ENCODE measurements at regions not wholly inside any gene's neighbourhood (a gene's known extent, or its start where the extent isn't known, plus 50 kb on each side); places are given as distances from the start of the nearest gene placed in this dataset.
A peak's percentile ranks its signal among the peaks of the same experiment; 100 is the strongest.

DNA sequence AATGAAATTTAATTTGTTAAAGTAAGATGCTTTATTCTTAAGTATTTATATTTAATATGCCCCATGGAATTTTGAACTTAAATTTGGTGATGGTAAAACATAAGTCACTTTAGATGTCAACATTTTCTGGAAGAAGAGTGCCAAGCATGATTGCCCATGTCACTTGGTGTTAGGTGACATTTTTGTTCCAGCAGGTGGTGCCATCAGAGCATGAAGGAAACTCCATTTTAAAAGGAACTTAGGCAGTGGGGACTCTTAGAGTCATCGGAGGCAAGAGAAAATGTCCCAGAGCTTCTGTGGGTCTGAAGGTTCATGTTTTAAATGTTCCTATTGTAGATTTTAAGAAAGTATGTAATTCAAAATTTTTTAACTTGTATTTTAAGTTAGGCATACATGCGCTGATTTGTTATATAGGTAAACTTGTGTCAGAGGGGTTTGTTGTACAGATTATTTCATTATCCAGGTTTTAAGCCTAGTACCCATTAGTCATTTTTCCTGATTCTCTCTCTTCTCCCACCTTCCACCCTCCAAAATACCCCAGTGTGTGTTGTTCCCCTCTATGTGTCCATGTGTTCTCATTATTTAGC lies 789.3 kb downstream of the SEMA5A start:
- Histone ChIP-seq H3K4me2 (no peak overlapping the region), H3K4me1 (ENCODE audit: insufficient read depth) (no peaks in the 10 kb centered on the region), H3K9me3 (ENCODE audit: low read depth) (no peaks in the 10 kb centered on the region), H2AFZ (no peak overlapping the region), H3K36me3 (replicated peaks; ENCODE audit: insufficient read depth, low read depth) (no peaks in the 10 kb centered on the region), H3K4me3 (no peak overlapping the region), H4K20me1 (ENCODE audit: insufficient read depth, poor library complexity, severe bottlenecking) (no peaks in the 10 kb centered on the region), H3K79me2 (no peaks in the 10 kb centered on the region), H3K27me3 (no peaks in the 10 kb centered on the region), H3K27ac (no peak overlapping the region), H3K9me2 (replicated peaks; ENCODE audit: insufficient read depth) (no peaks in the 10 kb centered on the region)
- peak; percentile 52 for DNase-seq (ENCODE audit: low spot score)
- WGBS (ENCODE audit: low lambda C conversion rate, missing lambda C conversion rate), result 46% methylated on average over 2 of the region's 2 CpGs
- TF ChIP-seq, protein P1, sequence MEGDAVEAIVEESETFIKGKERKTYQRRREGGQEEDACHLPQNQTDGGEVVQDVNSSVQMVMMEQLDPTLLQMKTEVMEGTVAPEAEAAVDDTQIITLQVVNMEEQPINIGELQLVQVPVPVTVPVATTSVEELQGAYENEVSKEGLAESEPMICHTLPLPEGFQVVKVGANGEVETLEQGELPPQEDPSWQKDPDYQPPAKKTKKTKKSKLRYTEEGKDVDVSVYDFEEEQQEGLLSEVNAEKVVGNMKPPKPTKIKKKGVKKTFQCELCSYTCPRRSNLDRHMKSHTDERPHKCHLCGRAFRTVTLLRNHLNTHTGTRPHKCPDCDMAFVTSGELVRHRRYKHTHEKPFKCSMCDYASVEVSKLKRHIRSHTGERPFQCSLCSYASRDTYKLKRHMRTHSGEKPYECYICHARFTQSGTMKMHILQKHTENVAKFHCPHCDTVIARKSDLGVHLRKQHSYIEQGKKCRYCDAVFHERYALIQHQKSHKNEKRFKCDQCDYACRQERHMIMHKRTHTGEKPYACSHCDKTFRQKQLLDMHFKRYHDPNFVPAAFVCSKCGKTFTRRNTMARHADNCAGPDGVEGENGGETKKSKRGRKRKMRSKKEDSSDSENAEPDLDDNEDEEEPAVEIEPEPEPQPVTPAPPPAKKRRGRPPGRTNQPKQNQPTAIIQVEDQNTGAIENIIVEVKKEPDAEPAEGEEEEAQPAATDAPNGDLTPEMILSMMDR (IDR thresholded peaks at IDR 0.05; ENCODE audit: poor library complexity), result peak; percentile 63
- TF ChIP-seq EZH2phosphoT487 (IDR thresholded peaks at IDR 0.05; ENCODE audit: low read depth, severe bottlenecking, unreplicated experiment) (no peak), EZH2 (IDR thresholded peaks at IDR 0.05; ENCODE audit: borderline replicate concordance) (no peak)

DNA sequence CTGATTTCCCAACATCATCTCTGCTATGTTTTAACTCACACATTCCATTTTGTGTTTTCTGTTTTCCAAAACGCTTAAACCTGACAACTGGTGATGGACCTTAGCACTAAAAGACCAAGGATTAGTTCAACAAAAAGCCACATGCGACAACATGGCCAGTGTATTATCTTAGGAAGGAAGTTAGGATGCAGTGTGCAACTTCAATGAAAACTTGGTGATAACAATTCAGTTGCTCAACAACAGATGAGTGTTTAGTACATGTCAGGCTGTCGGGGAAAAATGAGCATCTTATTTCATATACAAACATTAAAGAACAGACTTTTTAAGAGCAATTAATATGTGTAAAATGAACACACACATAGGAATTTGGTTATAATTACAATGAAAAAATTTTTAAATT lies 780.0 kb downstream of the SEMA5A start:
- Histone ChIP-seq H3K9me3 (ENCODE audit: low read depth) (no peaks in the 10 kb centered on the region), H3K27ac (no peak overlapping the region), H3K4me3 (no peak overlapping the region), H4K20me1 (ENCODE audit: insufficient read depth, poor library complexity, severe bottlenecking) (no peaks in the 10 kb centered on the region), H2AFZ (no peak overlapping the region), H3K9me2 (replicated peaks; ENCODE audit: insufficient read depth) (no peaks in the 10 kb centered on the region), H3K79me2 (no peaks in the 10 kb centered on the region), H3K4me2 (no peak overlapping the region), H3K27me3 (no peaks in the 10 kb centered on the region), H3K4me1 (ENCODE audit: insufficient read depth) (no peaks in the 10 kb centered on the region), H3K36me3 (replicated peaks; ENCODE audit: insufficient read depth, low read depth) (no peaks in the 10 kb centered on the region)
- WGBS (ENCODE audit: low lambda C conversion rate, missing lambda C conversion rate), result 60% methylated on average over 3 of the region's 3 CpGs
- TF ChIP-seq EZH2 (IDR thresholded peaks at IDR 0.05; ENCODE audit: borderline replicate concordance) (no peak), EZH2phosphoT487 (IDR thresholded peaks at IDR 0.05; ENCODE audit: low read depth, severe bottlenecking, unreplicated experiment) (no peak)
- TF ChIP-seq, protein P1 (IDR thresholded peaks at IDR 0.05; ENCODE audit: poor library complexity), result no peak
- no peak for DNase-seq (ENCODE audit: low spot score)

DNA sequence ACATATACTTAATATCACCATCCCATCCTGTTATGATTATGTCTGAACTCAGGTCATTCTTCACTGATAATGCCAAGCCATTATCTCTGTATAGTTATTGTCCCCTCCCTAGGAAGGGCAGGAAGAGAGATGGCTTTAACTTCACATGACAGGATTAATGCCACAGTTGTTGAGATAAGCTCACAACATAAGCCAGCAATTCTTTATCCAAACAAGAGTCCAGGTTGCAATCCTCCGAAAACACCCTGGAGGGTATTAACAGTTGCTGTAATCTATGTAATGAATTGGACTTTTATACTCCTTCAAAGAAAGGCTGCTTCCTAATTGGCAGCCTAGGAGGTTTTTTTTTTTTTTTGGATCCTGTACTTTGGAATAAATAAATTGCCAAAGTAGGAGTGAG lies 779.4 kb downstream of the SEMA5A start:
- H3K4me1 ChIP-seq (ENCODE audit: insufficient read depth), result no peaks in the 10 kb centered on the region
- no peak overlapping the region for H2AFZ ChIP-seq
- H4K20me1 ChIP-seq (ENCODE audit: insufficient read depth, poor library complexity, severe bottlenecking), result no peaks in the 10 kb centered on the region
- no peak overlapping the region for H3K4me3 ChIP-seq
- no peak overlapping the region for H3K27ac ChIP-seq
- WGBS (ENCODE audit: low lambda C conversion rate, missing lambda C conversion rate), result 38% methylated on average over 1 of the region's 1 CpG
- TF ChIP-seq EZH2phosphoT487 (IDR thresholded peaks at IDR 0.05; ENCODE audit: low read depth, severe bottlenecking, unreplicated experiment) (no peak), EZH2 (IDR thresholded peaks at IDR 0.05; ENCODE audit: borderline replicate concordance) (no peak)
- TF ChIP-seq, protein P1 (IDR thresholded peaks at IDR 0.05; ENCODE audit: poor library complexity), result no peak
- no peaks in the 10 kb centered on the region for H3K9me2 ChIP-seq (replicated peaks; ENCODE audit: insufficient read depth)
- no peak overlapping the region for H3K4me2 ChIP-seq
- H3K79me2 ChIP-seq, result no peaks in the 10 kb centered on the region
- H3K9me3 ChIP-seq (ENCODE audit: low read depth), result no peaks in the 10 kb centered on the region
- no peaks in the 10 kb centered on the region for H3K27me3 ChIP-seq
- H3K36me3 ChIP-seq (replicated peaks; ENCODE audit: insufficient read depth, low read depth), result no peaks in the 10 kb centered on the region
- DNase-seq (ENCODE audit: low spot score), result no peak
